GM12874 (cell line): ENCODE measurements at regions not wholly inside any gene's neighbourhood (a gene's known extent, or its start where the extent isn't known, plus 50 kb on each side); places are given as distances from the start of the nearest gene placed in this dataset.

Source experiments
- CTCF ChIP-seq: IDR thresholded peaks from 2 replicates; pipeline ENCODE4 v1.5.1; 2011; ENCODE audit warnings: low read depth, mild to moderate bottlenecking, control low read depth, low read length, moderate library complexity; ENCODE audit not compliant: insufficient read depth

- TF ChIP-seq CTCF = no peak
Measured at GRCh38 chr5:74100268-74100665, 474.3 kb downstream of the ARHGEF28 start.

DNA sequence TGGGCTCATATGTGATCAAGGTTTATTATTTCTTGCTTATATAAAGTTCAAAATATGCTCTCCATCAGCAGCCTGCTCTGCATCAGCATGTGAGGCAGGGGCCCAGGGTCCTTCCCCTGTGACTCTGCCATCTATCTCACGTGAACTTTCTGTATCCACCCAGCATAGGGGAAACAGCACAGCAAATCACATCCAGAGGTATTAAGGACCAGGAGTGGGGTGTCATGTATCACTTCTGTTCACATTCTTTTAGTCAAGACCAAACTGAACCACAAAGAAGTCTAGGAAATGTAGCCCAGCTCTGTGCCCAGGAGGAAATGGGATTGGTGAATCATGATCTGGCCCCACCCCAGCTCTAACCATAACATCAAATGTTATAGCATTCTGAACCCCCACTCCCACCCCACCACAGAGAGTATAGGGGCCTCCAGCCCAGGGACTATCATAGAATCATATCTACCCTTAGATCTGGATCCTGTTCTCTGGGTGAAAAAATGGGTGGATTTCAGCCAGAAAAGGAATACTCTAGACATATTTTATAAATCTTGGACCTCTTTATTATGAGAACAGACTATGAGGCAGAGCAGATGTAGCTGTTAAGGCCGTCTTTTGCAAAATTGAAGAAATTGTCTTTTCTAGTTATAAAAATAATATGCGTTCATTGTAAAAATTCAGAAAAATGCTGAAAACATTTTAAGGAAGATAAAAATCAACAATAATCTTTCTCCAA lies 473.7 kb downstream of the ARHGEF28 start:
- TF ChIP-seq CTCF = no peak

GRCh38 chr5:74098941-74099340 lies 472.9 kb downstream of the ARHGEF28 start:
- TF ChIP-seq CTCF = no peak

- no peak for TF ChIP-seq CTCF
Measured at GRCh38 chr5:74098456-74098855, 472.5 kb downstream of the ARHGEF28 start.

DNA sequence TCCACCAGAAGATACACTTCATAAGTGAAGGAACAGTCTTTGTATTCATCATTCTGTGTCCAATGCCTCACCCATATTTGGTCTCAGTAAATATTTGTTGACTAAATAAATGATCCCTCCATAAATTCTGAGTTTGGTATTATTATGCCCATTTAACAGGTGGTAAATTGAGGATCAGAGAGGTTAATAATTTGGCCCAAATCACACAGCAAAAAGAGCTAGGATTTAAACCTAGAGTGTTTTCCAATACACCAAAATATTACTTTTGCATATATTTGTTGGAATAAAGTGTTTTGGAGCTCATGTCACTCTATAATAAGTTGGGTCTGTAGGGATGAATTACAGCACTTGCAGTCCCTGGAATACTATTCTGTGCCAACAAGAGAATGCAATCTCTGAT lies 470.3 kb downstream of the ARHGEF28 start:
- TF ChIP-seq CTCF = no peak

- TF ChIP-seq CTCF = no peak
Measured at GRCh38 chr5:74095871-74096270, 469.9 kb downstream of the ARHGEF28 start.

- no peak for TF ChIP-seq CTCF
Measured at GRCh38 chr5:74094782-74095108, 468.7 kb downstream of the ARHGEF28 start.
